HG02610 (cell line): ENCODE measurements at regions not wholly inside any gene's neighbourhood (a gene's known extent, or its start where the extent isn't known, plus 50 kb on each side); places are given as distances from the start of the nearest gene placed in this dataset.
"Not testable (repeated sequence)": the region's sequence is repeated elsewhere in the genome, so short reads cannot be mapped to it uniquely, and the experiment has no call there.

Experiments used
- ATAC-seq: cut with Tn5 transposase; IDR thresholded peaks from one replicate; pipeline ENCODE4 v1.9.1; 2021; ENCODE audit warnings: mild to moderate bottlenecking, moderate library complexity; ENCODE audit not compliant: unreplicated experiment

DNA sequence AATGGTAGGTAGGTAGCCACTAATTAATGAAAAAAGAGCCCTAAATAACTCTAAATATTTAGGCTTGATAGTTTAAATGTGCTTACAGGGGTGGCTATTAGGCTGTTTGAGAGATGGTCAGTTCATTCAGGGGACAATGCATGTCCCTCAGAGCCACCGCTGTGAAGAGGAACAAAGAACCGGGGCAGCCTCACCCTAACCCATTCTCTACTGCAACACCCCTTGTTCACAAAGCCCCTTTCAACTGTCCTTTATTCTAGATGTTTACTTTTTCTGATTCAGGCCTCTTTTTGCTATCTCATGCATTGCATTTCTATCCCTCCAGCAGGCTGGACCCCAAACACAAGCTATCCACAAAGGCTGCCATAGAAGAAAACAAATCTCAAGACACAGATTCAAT lies 906.7 kb downstream of the NR2F1-AS1 start:
- ATAC-seq, result no peak

DNA sequence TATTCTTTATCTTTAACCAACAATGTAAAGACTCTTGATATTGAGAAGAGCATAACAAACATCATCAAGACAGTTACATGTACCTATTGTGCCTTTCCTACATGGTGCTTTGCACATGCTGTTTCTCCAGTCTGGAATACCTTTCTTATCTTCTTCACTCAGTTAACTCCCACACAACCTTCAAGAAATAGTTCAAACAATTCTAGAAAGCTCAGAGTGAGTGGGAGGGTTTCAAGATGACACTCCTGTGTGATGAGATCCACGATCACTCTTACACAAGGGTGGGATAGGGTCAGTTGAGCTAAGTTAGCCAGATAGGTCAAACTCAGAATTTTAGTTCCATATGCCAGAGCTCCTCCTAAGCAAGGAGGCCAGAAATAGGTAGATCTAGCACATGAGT lies 915.5 kb downstream of the NR2F1-AS1 start:
- no peak for ATAC-seq

DNA sequence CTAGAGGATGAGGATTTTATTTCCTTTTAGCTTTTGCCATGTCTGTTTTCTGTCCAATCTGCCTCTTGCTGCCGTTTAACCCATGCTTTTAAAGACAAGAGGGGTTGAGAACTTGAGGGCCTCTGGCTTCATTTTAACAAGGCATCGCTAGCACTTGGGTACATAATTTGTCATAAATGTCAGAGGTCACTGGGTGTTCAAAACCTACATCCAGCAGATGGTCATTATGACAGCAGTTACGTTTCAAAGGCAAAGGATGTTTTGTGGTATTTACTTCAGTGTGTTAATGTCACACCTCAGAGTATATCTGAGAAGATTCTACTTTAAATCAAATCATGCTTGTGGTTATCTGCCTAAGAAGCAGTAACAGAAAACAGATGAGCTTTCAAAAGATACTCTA lies 918.3 kb downstream of the NR2F1-AS1 start:
- no peak for ATAC-seq

DNA sequence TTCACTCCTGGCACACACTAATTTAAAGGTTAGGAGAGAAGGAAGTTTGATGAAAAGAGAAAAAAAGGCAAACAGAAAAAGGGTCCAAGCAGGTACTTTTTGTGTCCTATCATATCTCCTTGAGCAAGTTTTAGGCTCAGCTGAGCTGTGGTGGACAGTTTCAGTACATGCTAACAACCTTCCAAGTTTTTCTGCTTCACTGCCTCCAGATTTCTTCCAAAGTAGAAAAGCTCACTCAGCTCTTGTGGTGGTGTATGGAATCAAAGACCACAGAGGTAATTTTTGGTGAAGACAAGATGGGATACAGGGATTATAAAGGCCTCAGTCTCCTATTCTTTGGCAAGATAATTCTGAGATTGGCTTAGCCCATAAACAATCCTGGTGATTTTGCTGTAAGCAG lies 921.8 kb downstream of the NR2F1-AS1 start:
- no peak for ATAC-seq

DNA sequence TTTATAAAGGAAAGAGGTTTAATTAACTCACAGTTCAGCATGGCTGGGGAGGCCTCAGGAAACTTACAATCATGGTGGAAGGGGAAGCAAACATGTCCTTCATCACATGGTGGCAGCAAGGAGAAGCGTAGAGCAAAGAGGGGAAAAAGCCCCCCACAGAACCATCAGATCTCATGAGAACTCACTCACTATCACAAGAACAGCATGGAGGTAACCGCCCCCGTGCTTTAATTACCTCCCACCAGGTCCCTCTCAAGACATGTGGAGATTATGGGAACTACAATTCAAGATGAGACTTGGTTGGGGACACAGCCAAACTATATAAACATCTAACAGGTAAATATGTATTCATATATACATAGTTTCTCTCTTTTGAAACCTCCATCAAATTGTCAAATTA lies 926.4 kb downstream of the NR2F1-AS1 start:
- ATAC-seq, result not testable (repeated sequence)

DNA sequence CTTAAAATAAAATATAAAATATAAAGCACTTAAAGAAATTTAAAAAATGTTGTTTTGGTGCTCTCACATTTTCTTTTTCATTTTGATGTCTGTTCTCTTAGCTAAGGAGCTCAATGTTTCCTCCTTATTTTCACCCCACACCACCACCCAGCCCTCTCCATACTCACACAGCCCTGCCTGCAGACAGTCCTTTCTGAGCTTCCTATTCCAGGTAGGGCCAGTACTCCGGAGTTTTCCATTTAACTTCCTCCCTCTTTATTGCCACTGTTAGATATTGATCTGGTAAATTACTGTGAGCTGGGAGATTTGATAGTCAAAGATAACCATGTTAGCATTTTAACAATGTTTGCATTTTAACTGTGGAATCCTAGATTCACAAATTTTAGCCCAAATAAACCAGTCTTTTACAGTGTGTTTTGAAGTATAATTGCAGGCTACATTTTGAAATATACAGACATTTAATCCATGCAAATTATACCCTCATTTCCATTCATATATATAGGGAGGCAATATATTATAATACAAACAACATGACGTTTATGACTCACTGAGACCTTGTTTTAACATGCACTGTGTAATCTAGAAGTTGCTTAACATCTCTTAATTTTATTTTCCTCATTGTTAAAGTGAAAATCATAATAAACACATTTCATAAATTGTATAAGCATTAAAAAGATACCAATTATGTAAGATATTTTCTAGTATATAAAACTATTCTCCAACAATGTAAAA lies 927.1 kb downstream of the NR2F1-AS1 start:
- no peak for ATAC-seq

DNA sequence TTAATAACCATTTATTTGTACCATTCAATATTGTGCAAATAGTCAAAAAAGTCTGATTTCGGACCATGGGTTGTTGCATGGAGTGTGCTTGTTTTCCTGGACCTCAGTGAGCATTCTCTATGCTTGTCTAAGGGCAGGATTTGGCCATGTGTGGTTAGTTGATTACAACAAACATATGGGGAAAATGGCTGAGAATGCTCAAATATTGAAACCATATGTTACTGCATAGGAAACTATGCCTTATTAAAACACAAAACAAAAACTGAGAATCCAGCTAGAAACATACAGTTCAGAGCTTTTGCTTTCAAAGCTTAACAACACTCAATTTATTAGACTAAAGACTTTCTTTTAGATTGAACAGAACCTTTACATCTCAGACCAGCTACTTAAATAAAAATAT lies 928.3 kb downstream of the NR2F1-AS1 start:
- ATAC-seq, result no peak

DNA sequence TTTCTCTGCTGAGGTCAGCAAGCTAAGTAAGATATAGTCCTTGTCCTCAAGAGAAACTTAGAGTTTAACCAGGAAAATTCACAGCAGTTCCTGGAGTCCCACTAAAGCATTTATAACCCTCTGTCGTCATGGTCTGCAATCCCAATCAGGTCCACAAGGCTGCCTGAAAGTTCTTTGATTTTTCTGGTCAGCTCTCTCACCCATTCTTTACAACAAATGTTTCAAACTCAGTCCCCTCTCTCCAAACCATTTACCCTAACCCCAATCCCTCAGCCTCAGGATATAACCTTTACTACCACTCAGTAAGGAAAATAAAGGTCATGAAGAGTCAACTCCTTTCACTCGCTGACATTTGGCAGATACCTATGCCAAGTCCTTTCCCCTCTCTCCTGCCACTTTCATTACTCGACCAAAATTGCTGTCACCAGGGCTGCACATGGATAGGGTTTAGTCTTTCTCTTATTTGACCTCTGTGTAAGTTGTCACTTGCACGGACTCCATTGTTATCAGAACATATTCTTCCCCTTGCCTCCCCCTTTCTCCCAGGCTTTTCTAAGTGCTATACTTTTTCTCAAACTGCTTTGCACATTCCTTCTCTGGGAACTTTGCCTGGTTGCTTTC lies 936.6 kb downstream of the NR2F1-AS1 start:
- ATAC-seq, result no peak

DNA sequence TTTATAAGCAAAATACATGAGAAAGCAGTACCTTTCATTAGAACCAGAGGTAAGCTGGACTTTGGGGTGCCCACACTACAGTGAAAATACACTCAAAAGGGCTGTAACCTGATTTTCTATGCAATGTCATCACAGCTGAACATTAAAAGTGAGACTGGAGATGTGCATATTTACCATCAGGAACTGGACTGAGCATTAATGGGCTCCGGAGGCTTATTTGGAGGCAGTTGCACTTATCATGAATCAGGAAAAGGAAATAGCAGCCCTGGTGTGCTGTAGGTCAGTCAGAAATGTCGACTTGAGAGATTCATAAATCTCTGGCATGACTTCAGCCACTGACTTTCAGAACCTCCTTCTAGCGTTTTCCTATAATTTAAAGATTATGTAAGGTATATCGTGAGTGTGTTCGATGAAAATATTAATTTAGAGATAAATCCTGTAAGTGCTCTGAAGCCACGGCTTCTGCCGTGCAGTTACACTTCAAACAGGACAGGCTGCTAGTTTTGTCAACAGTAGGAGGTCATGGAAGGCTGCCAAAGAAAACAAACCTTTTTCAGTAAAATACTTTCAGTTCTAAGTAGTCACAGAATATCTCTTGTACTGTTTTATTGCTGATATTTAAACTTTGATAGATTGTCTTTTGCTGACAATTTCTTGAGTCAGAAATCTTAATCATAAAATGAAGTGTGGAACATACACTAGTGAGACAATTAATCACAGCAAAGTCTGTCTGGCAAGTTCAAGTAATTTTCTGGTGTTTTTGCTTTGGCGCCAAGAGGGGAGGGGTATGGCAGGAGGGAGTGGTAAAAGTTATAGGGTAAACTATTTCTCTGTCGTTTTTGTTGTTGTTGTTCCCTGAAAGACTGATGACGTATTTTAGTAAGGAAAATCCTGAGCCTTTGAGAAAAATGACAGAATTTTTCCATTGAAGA lies 939.7 kb downstream of the NR2F1-AS1 start:
- ATAC-seq, result no peak

DNA sequence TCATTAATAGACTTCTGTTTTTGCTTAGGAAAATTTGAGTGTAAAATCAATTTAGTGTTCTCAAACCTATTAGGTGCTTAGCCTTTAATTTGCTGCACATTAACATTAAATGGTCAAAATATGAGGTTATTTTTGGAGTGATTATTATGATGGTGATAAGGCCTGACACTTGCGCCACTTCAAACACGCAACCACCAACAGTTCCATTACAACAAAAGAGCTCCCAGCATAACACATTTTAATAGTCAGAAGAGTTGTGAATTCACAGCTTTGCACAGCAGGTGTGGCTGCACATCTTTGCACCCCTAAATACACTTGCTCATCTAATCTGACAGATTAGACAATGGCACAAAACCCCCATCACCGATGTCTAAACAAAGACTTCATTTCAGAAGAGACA lies 940.7 kb downstream of the NR2F1-AS1 start:
- ATAC-seq, result no peak

DNA sequence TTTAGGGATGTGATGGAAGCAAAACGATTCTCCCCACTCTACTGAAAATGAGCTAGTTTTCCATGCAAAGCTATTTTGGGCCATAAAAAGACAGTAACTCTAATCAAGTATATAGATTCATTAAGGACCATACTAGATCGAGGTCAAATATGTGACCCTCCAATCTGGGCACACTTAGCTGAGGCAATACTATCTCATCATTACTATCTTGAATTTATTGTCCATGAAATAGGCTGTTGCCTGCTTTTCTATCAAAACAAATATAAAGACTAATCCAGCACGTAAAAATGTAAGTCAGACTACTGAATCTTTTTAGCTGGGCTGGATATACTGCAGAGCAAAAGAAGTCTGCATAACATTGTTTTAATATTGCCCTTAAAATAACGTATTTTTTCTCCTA lies 943.1 kb downstream of the NR2F1-AS1 start:
- ATAC-seq, result no peak

DNA sequence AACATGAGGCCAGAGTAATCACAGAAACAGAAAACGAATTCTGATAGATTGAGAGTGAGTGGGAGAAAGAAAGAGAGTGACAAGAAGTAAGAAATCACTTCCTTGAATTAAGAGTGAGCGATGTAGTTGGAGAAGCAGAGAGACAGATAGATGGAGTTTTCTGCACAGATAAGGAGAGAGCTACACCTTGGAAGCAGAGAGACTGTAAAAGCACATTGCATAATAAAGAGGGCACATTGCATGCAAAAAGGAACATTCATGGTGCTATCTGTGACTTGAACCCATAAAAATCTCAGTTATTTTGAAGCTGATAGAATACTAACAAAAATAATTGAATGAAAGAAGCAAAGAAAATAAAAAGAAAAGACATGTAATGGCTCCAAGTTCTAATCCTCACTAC lies 943.8 kb downstream of the NR2F1-AS1 start:
- no peak for ATAC-seq

DNA sequence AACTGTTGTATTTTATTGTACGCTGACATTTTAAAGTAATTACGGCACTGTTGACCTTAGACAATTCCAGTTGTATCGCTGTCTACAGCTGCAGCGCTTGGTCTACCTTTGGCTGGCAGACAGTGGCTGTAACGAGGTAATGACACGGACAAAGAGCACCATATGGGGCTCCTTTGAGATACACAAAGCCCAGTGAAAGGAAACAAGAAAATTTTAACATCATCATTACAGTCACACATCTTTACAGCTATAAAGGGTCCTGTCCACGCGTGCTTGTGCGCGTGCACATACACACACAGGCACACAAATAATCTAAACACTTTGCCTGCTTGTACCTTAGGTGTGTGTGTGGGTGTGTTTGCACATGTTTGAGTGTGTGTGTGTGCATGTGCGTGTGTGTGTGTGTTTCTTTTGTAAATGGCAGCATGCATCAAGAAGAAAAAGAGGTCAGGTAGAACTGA lies 946.0 kb downstream of the NR2F1-AS1 start:
- no peak for ATAC-seq

DNA sequence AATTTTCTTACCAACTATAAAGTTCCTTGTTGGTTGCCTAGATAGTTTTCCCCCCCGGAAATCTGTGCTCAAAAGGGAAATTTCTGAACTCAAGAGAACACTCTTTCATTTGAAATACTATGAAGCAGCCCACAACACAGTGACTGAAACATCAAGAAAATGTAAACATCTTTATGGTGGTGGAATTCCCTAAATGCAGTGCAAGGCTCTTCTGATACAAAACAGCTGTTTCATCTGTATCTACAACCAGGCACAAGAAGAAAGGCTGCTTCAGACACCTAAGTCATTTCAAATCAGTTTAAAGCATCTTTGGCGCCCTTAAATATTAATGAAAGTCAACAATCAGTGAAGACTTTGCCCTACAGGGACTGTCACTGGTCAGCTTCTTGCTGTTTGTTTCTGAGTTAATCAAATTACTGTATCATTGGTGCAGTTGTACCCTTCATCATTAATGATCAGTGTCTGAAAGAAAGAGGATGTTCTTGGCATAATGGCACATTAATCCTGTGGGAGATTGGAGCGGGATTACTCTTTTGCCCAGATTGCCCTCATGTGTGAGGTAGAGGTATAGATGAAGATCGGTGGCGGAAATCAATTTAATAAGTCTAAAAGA lies 947.0 kb downstream of the NR2F1-AS1 start:
- ATAC-seq, result no peak

DNA sequence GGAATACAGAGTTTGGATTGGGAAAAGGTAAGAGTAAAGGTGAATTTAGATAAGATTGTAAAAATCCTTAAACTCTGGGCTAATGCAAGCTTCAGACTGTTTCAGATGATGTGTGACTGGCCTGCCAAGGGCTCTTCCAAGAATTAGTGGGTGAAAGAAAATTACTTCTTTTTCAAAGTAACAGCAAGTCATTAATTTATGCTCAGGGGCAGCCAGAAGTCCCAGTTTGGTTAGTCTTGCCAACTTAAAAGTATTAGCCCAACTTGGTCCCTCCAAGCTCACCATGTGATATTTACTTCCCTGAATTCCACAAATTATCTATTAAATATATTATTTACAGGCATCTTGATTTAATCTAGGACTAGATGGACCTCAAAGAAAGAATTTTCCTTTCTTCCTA lies 947.8 kb downstream of the NR2F1-AS1 start:
- no peak for ATAC-seq

DNA sequence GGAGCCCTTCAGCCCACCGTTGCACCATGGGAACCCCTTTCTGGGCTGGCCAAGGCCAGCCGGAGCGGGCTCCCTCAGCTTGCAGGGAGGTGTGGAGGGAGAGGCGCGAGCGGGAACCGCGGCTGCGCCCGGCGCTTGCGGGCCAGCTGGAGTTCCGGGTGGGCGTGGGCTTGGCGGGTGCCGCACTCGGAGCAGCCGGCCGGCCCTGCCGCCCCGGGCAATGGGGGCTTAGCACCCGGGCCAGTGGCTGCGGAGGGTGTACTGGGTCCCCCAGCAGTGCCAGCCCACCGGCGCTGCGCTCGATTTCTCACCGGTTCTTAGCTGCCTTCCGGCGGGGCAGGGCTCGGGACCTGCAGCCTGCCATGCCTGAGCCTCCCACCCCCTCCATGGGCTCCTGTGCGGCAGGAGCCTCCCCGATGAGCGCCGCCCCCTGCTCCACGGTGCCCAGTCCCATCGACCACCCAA lies 949.8 kb downstream of the NR2F1-AS1 start:
- not testable (repeated sequence) for ATAC-seq

DNA sequence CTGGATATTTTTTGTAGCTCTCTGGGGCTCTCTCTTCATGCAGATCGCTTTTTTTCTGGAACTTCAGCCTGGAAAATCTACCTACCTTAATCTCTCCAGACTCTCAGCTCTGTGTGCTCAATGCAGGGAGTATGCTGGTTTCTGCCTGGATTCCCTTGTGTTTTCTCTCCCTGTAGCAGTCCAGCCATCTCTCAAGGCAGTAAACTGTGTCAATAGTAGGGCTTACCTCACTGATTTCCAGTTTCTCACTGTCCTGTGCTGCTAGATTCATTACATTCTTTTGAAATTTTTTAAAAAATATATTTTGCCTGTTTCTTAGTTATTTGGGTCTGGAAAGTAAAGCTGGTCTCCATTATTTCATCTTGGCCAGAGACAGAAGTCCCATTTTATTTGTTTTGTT lies 951.4 kb downstream of the NR2F1-AS1 start:
- ATAC-seq, result no peak

DNA sequence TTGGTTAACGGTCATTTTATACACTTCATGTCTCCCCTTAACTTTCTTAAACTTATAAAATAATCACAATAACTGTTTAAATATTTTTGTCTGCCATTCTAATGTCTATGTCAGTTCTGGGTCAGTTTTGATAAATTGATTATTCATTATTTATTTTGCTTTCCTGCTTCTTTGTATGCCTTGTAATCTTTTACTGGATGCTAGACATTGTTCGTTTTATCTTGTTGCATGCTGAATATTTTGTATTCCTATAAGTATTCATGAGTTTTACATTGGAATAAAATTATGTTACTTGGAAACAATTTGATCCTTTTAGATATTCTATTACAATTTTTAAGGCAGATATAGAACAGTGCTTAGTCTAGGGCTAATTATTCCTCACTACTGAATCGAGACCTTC lies 952.0 kb downstream of the NR2F1-AS1 start:
- ATAC-seq, result no peak

DNA sequence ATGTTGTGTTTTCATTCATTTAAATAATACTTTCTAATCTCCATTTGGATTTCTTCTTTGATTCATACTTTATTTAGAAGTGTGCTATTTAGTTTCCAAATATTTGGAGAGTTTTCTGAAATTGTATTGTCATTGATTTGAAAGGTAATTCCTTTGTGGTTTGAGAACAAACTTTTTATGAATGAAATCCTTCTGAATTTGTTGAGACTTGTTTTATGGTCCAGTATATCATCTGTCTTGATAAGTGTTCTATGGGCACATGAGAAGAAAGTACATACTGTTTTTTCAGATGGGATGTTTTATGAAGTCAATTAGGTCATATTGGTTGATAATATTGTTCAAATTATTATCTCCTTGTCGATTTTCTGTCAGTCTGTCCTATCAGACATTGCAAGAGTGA lies 953.8 kb downstream of the NR2F1-AS1 start:
- no peak for ATAC-seq

DNA sequence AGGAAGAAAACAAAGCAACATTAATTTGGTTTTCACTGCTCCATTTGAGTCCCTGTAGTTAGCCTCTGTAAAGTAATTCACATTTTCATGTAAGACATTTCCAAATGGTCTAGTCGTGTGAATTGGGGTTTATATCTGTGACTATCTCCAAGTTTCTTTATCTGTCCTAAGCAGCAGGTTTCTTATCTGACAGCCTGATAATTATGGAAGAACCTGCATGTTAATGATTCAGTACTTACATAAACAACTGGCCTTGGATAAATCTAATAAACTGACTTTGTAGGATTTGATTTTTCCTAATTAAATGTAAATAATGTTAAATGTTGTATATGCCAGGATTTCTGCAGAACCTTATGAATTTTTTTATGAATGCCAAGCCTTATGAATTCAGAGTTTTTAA lies 964.9 kb downstream of the NR2F1-AS1 start:
- ATAC-seq, result no peak

DNA sequence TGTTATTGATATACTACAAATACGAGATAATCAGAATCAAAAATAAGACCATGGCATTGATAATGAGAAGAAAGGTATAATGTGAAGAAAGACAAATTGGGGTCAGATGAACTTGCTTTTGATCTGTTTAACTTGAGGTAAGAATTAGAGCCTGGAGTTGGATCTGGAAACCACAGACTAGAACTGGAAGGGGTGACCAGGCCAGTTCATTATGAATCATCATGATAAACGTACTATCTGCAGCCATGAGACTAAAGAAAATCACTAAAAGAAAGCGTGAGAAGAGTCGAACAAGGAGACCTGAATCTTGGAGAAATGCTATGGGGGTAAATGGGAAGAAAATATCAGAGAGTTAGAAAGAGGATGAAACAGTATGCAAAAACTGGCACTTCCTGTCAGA lies 967.5 kb downstream of the NR2F1-AS1 start:
- no peak for ATAC-seq
